ENCODE measurements at regions not wholly inside any gene's neighbourhood (a gene's known extent, or its start where the extent isn't known, plus 50 kb on each side); places are given as distances from the start of the nearest gene placed in this dataset.

DNA sequence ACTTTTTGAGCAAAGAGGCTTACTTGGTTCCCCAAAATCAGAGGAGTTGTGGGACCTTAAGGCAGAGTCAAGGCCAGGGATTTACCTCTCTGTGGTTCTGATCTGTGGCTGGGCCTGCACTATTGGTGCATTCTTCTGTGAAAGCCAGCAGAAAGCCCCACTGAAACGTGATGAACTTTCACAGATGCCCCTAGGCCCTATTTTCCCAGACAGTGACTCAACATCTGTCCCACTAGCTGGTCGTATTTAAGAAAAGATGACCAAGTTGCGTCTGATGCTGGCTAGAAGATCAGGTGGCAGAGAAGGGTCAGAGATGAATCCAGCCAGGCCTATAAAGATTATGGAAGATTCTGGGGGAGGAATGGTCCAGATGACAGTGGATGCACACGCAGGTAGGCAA lies 153.1 kb downstream of the ACTL7B start:
- intact Hi-C loops (cut with DNase I), result no loop called here
- TF ChIP-seq, protein P1, sequence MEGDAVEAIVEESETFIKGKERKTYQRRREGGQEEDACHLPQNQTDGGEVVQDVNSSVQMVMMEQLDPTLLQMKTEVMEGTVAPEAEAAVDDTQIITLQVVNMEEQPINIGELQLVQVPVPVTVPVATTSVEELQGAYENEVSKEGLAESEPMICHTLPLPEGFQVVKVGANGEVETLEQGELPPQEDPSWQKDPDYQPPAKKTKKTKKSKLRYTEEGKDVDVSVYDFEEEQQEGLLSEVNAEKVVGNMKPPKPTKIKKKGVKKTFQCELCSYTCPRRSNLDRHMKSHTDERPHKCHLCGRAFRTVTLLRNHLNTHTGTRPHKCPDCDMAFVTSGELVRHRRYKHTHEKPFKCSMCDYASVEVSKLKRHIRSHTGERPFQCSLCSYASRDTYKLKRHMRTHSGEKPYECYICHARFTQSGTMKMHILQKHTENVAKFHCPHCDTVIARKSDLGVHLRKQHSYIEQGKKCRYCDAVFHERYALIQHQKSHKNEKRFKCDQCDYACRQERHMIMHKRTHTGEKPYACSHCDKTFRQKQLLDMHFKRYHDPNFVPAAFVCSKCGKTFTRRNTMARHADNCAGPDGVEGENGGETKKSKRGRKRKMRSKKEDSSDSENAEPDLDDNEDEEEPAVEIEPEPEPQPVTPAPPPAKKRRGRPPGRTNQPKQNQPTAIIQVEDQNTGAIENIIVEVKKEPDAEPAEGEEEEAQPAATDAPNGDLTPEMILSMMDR (IDR thresholded peaks at IDR 0.05), result no peak
- Histone ChIP-seq H3K27ac (no peak overlapping the region), H3K36me3 (no peaks in the 10 kb centered on the region), H3K4me3 (no peak overlapping the region), H3K27me3 (no peaks in the 10 kb centered on the region), H3K4me1 (peaks cover 0 to 5% (median 0%) of the 10 kb centered on the region in 9 donors), H3K9me3 (peaks cover 0 to 4% (median 0%) of the 10 kb centered on the region in 11 donors)
- ATAC-seq (no peak), DNase-seq (no peak)
- 85 to 94% methylated on average over 4 of the region's 4 CpGs for WGBS, 2 donors

DNA sequence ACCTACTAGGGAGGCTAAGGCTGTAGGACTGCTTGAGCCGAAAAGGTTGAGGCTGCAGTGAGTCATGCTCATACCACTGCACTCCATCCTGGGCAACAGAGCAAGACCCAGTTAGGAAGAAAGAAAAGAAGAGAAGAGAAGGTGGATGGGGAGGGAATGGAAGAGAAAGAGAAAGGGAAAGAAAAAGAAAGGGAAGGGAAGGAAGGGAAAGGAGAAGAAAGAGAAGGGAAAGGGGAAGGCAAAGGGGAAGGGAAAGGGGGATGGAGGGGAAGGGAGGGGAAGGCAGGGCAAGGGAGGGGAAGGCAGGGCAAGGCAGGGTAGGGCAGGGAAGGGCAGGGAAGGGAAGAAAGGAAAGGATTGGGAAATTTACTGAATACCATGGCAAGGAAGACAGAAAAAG lies 157.0 kb downstream of the ACTL7B start:
- intact Hi-C loops (cut with DNase I), result no loop called here
- H3K4me1 ChIP-seq, result peaks cover 0 to under 1% (median 0%) of the 10 kb centered on the region in 9 donors
- peaks cover 0 to 28% (median 0%) of the 10 kb centered on the region in 11 donors for H3K9me3 ChIP-seq
- DNase-seq (no peak), ATAC-seq (no peak)
- 0 to 46% methylated on average over 1 of the region's 1 CpG for WGBS, 2 donors
- H3K27ac ChIP-seq, result no peak overlapping the region
- no peaks in the 10 kb centered on the region for H3K36me3 ChIP-seq
- H3K27me3 ChIP-seq, result peaks cover 0 to 4% (median 0%) of the 10 kb centered on the region in 7 donors
- H3K4me3 ChIP-seq, result no peak overlapping the region
- TF ChIP-seq, protein P1 (IDR thresholded peaks at IDR 0.05), result no peak

DNA sequence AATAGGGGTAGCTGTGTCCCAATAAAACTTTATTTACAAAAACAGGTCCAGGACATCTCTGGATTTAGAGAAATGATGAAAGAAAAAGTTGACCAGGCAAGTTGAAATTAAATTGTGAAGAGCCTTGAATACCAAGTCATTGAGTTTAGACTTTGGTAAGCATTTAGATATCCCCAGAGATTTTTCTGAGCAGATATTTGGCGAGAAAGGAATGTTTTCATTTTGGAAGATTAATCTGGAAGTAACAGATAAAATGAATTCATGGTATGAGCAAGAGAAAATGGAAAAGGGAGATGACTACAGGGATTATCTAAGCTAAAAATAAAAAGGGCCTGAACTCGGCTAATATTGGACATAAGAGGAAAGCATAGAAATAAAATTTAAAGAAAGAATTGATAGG lies 157.6 kb downstream of the ACTL7B start:
- intact Hi-C loops (cut with DNase I), result no loop called here
- no peaks in the 10 kb centered on the region for H3K36me3 ChIP-seq
- TF ChIP-seq, protein P1 (IDR thresholded peaks at IDR 0.05), result no peak
- 45 to 63% methylated on average over 2 of the region's 2 CpGs for WGBS, 2 donors
- H3K27me3 ChIP-seq, result peaks cover 0 to 4% (median 0%) of the 10 kb centered on the region in 7 donors
- DNase-seq (no peak), ATAC-seq (no peak)
- H3K9me3 ChIP-seq, result peaks cover 0 to 28% (median 0%) of the 10 kb centered on the region in 11 donors
- no peaks in the 10 kb centered on the region for H3K4me1 ChIP-seq
- H3K4me3 ChIP-seq, result no peak overlapping the region
- H3K27ac ChIP-seq, result no peak overlapping the region

DNA sequence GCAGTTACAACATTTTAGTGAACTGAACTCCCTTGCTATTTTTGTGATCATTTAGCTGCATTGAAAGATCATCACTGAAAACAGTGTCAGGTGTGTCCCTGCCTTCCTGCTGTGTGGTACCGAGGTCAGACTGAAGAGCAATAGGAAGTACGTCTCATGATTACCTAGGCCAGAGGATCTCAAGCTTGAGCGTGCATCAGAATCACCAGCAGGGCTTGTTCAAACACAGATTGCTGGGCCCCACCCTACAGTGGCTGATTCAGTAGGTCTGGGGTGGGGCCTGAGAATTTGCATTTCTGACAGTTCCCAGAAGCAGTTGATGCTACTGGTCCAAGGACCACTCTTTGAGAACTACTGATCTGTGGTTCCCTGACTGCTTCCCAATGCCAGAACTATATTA lies 159.6 kb downstream of the ACTL7B start:
- peaks cover 0 to 4% (median 0%) of the 10 kb centered on the region in 7 donors for H3K27me3 ChIP-seq
- WGBS, 2 donors, result 80 to 82% methylated on average over 3 of the region's 3 CpGs
- intact Hi-C loops (cut with DNase I), result no loop called here
- no peaks in the 10 kb centered on the region for H3K4me1 ChIP-seq
- DNase-seq (no peak), ATAC-seq (no peak)
- no peak overlapping the region for H3K4me3 ChIP-seq
- H3K9me3 ChIP-seq, result peaks cover 0 to 28% (median 0%) of the 10 kb centered on the region in 11 donors
- TF ChIP-seq, protein P1 (IDR thresholded peaks at IDR 0.05), result no peak
- no peak overlapping the region for H3K27ac ChIP-seq
- H3K36me3 ChIP-seq, result no peaks in the 10 kb centered on the region

Measured in heart right ventricle (tissue), 16 donors.